ENCODE measurements at regions not wholly inside any gene's neighbourhood (a gene's known extent, or its start where the extent isn't known, plus 50 kb on each side); places are given as distances from the start of the nearest gene placed in this dataset.

DNA sequence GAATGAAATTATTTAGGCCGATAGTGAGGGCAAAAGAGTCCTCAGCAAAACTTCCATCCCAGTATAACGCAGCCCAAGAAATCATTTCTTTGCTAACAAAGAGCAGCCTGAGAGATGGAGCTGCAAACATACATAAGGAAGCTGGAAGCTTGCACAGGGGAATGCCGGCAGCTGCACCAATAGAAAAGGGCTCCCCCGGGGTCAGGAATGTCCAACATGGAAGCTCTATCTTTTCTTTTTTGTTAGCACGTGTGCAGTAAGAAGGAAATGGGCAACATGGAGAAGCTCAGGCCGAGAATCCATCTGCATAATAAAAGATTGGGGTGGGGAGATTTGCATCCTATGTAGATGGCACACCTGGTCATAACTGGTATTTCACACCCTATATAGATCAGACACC, 1363.5 kb upstream of the PCDH20 start:
- no peaks in the 10 kb centered on the region for H3K27me3 Mint-ChIP-seq (ENCODE audit: low read depth)
- no peak overlapping the region for H3K27ac Mint-ChIP-seq
- peaks cover 4% of the 10 kb centered on the region; the same call in 1 of the 2 replicates for H3K9me3 Mint-ChIP-seq
- TF ChIP-seq, protein P1, sequence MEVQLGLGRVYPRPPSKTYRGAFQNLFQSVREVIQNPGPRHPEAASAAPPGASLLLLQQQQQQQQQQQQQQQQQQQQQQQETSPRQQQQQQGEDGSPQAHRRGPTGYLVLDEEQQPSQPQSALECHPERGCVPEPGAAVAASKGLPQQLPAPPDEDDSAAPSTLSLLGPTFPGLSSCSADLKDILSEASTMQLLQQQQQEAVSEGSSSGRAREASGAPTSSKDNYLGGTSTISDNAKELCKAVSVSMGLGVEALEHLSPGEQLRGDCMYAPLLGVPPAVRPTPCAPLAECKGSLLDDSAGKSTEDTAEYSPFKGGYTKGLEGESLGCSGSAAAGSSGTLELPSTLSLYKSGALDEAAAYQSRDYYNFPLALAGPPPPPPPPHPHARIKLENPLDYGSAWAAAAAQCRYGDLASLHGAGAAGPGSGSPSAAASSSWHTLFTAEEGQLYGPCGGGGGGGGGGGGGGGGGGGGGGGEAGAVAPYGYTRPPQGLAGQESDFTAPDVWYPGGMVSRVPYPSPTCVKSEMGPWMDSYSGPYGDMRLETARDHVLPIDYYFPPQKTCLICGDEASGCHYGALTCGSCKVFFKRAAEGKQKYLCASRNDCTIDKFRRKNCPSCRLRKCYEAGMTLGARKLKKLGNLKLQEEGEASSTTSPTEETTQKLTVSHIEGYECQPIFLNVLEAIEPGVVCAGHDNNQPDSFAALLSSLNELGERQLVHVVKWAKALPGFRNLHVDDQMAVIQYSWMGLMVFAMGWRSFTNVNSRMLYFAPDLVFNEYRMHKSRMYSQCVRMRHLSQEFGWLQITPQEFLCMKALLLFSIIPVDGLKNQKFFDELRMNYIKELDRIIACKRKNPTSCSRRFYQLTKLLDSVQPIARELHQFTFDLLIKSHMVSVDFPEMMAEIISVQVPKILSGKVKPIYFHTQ (CRISPR knock-in tag; IDR thresholded peaks at IDR 0.05) = no peak
- TF ChIP-seq NR1H2 (CRISPR knock-in tag; IDR thresholded peaks at IDR 0.05) (no peak), CBFB (CRISPR knock-in tag; IDR thresholded peaks at IDR 0.05; ENCODE audit: low read depth) (no peak), KAT7 (CRISPR knock-in tag; IDR thresholded peaks at IDR 0.05; ENCODE audit: borderline replicate concordance) (no peak), ZNF671 (CRISPR knock-in tag; IDR thresholded peaks at IDR 0.05) (no peak), CREM (CRISPR knock-in tag; IDR thresholded peaks at IDR 0.05) (no peak)
- TF ChIP-seq, protein P2, sequence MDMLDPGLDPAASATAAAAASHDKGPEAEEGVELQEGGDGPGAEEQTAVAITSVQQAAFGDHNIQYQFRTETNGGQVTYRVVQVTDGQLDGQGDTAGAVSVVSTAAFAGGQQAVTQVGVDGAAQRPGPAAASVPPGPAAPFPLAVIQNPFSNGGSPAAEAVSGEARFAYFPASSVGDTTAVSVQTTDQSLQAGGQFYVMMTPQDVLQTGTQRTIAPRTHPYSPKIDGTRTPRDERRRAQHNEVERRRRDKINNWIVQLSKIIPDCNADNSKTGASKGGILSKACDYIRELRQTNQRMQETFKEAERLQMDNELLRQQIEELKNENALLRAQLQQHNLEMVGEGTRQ (CRISPR knock-in tag; IDR thresholded peaks at IDR 0.05) = no peak
- TF ChIP-seq, protein P3, sequence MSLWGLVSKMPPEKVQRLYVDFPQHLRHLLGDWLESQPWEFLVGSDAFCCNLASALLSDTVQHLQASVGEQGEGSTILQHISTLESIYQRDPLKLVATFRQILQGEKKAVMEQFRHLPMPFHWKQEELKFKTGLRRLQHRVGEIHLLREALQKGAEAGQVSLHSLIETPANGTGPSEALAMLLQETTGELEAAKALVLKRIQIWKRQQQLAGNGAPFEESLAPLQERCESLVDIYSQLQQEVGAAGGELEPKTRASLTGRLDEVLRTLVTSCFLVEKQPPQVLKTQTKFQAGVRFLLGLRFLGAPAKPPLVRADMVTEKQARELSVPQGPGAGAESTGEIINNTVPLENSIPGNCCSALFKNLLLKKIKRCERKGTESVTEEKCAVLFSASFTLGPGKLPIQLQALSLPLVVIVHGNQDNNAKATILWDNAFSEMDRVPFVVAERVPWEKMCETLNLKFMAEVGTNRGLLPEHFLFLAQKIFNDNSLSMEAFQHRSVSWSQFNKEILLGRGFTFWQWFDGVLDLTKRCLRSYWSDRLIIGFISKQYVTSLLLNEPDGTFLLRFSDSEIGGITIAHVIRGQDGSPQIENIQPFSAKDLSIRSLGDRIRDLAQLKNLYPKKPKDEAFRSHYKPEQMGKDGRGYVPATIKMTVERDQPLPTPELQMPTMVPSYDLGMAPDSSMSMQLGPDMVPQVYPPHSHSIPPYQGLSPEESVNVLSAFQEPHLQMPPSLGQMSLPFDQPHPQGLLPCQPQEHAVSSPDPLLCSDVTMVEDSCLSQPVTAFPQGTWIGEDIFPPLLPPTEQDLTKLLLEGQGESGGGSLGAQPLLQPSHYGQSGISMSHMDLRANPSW (CRISPR knock-in tag; conservative IDR thresholded peaks at IDR 0.05; ENCODE audit: low read depth) = no peak
- TF ChIP-seq, protein P4, sequence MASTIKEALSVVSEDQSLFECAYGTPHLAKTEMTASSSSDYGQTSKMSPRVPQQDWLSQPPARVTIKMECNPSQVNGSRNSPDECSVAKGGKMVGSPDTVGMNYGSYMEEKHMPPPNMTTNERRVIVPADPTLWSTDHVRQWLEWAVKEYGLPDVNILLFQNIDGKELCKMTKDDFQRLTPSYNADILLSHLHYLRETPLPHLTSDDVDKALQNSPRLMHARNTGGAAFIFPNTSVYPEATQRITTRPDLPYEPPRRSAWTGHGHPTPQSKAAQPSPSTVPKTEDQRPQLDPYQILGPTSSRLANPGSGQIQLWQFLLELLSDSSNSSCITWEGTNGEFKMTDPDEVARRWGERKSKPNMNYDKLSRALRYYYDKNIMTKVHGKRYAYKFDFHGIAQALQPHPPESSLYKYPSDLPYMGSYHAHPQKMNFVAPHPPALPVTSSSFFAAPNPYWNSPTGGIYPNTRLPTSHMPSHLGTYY (CRISPR knock-in tag; IDR thresholded peaks at IDR 0.05) = no peak
- H3K36me3 Mint-ChIP-seq = no peaks in the 10 kb centered on the region
- ChIA-PET CTCF (interaction anchor here (0.7 to 1.5 kb wide), 2 partner anchors 20 to 21 kb away, joined by 3 read pairs; no protein-coding TSS in a partner anchor), POLR2A (no interaction called here)
- peak; percentile 18 for DNase-seq (ENCODE audit: low spot score)
- no peaks in the 10 kb centered on the region for H3K4me1 Mint-ChIP-seq
- H3K4me3 Mint-ChIP-seq = no peak overlapping the region
- peak; percentile 83 for ATAC-seq

DNA sequence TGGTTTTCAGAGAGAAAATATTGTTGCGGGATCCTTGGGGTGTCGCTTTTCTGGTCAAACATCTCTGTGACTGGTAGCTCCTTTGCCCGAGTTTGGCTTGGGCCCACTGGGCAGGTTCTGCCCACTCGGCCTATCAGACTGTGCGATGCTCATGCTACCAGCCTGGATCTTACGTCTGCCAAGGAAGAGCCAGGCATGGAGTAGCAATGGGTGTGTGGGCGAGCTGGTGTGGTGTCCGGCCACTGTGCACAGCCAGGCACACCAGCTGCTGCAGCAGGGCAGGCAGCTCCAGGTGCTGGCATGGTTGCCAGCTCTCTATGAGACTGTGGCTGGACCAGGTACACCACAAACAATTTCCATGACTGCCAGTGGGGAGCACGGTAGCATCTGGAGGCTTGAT, 1351.8 kb upstream of the PCDH20 start:
- ChIA-PET POLR2A (no interaction called here), CTCF (no interaction called here)
- no peak for DNase-seq (ENCODE audit: low spot score)
- no peak overlapping the region for H3K27ac Mint-ChIP-seq
- no peaks in the 10 kb centered on the region for H3K4me1 Mint-ChIP-seq
- H3K4me3 Mint-ChIP-seq = no peak overlapping the region
- ATAC-seq = no peak
- no peaks in the 10 kb centered on the region for H3K36me3 Mint-ChIP-seq
- H3K9me3 Mint-ChIP-seq = no peaks in the 10 kb centered on the region
- H3K27me3 Mint-ChIP-seq (ENCODE audit: low read depth) = no peaks in the 10 kb centered on the region
- TF ChIP-seq GRHL2 (CRISPR knock-in tag; IDR thresholded peaks at IDR 0.05; ENCODE audit: insufficient replicate concordance, severe bottlenecking) (no peak), OVOL2 (CRISPR knock-in tag; IDR thresholded peaks at IDR 0.05; ENCODE audit: borderline replicate concordance) (no peak), EMX1 (CRISPR knock-in tag; IDR thresholded peaks at IDR 0.05) (no peak), MYBL2 (CRISPR knock-in tag; IDR thresholded peaks at IDR 0.05) (no peak), ATF1 (CRISPR knock-in tag; IDR thresholded peaks at IDR 0.05) (no peak), NFATC4 (CRISPR knock-in tag; IDR thresholded peaks at IDR 0.05) (no peak), ZNF396 (CRISPR knock-in tag; IDR thresholded peaks at IDR 0.05; ENCODE audit: borderline replicate concordance) (no peak)
- TF ChIP-seq, protein P1 (CRISPR knock-in tag; IDR thresholded peaks at IDR 0.05) = no peak
- TF ChIP-seq, protein P5, sequence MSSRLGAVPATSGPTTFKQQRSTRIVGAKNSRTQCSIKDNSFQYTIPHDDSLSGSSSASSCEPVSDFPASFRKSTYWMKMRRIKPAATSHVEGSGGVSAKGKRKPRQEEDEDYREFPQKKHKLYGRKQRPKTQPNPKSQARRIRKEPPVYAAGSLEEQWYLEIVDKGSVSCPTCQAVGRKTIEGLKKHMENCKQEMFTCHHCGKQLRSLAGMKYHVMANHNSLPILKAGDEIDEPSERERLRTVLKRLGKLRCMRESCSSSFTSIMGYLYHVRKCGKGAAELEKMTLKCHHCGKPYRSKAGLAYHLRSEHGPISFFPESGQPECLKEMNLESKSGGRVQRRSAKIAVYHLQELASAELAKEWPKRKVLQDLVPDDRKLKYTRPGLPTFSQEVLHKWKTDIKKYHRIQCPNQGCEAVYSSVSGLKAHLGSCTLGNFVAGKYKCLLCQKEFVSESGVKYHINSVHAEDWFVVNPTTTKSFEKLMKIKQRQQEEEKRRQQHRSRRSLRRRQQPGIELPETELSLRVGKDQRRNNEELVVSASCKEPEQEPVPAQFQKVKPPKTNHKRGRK (CRISPR knock-in tag; IDR thresholded peaks at IDR 0.05; ENCODE audit: borderline replicate concordance) = no peak
- TF ChIP-seq, protein P6, sequence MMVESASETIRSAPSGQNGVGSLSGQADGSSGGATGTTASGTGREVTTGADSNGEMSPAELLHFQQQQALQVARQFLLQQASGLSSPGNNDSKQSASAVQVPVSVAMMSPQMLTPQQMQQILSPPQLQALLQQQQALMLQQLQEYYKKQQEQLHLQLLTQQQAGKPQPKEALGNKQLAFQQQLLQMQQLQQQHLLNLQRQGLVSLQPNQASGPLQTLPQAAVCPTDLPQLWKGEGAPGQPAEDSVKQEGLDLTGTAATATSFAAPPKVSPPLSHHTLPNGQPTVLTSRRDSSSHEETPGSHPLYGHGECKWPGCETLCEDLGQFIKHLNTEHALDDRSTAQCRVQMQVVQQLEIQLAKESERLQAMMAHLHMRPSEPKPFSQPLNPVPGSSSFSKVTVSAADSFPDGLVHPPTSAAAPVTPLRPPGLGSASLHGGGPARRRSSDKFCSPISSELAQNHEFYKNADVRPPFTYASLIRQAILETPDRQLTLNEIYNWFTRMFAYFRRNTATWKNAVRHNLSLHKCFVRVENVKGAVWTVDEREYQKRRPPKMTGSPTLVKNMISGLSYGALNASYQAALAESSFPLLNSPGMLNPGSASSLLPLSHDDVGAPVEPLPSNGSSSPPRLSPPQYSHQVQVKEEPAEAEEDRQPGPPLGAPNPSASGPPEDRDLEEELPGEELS (CRISPR knock-in tag; IDR thresholded peaks at IDR 0.05) = no peak
- TF ChIP-seq, protein P7, sequence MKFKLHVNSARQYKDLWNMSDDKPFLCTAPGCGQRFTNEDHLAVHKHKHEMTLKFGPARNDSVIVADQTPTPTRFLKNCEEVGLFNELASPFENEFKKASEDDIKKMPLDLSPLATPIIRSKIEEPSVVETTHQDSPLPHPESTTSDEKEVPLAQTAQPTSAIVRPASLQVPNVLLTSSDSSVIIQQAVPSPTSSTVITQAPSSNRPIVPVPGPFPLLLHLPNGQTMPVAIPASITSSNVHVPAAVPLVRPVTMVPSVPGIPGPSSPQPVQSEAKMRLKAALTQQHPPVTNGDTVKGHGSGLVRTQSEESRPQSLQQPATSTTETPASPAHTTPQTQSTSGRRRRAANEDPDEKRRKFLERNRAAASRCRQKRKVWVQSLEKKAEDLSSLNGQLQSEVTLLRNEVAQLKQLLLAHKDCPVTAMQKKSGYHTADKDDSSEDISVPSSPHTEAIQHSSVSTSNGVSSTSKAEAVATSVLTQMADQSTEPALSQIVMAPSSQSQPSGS (CRISPR knock-in tag; IDR thresholded peaks at IDR 0.05; ENCODE audit: borderline replicate concordance, low read depth) = no peak
